HEK293 (cell line): ENCODE measurements at regions not wholly inside any gene's neighbourhood (a gene's known extent, or its start where the extent isn't known, plus 50 kb on each side); places are given as distances from the start of the nearest gene placed in this dataset.

Experiments used
- CTCF ChIA-PET: fragments of 350-600 bp; formaldehyde crosslinking; extraction: SDS; loops from one replicate; lab custom pipeline; 2021; ENCODE audit warnings: antibody characterized with exemption; lab: Yijun Ruan, JAX
- POLR2A ChIA-PET: fragments of 300-600 bp; formaldehyde crosslinking; extraction: SDS; loops from one replicate; lab custom pipeline; 2020; ENCODE audit warnings: antibody characterized with exemption, inconsistent platforms; lab: Yijun Ruan, JAX
- H3K27ac ChIP-seq: fragments of 200-500 bp; sonication (Bioruptor generic); 2 replicates; pipeline ENCODE4 v1.5.1; 2014; ENCODE audit warnings: low read depth, low read length, control low read depth, inconsistent platforms; ENCODE audit errors: extremely low read depth
- H3K36me3 ChIP-seq, 2 experiments: fragments of 200-500 bp in 1 of 2; sonication (Bioruptor generic) in 1 of 2; 1 replicate in 1 of 2; 2 replicates in 1 of 2; pipeline ENCODE4 v1.5.1; 2014 to 2017; ENCODE audit warnings: inconsistent platforms in 2 of 2, low read length in 2 of 2; ENCODE audit not compliant: control insufficient read depth in 2 of 2, insufficient read depth in 1 of 2
- H3K4me1 ChIP-seq: fragments of 200-500 bp; sonication (Bioruptor generic); 2 replicates; pipeline ENCODE4 v1.5.1; 2014; ENCODE audit warnings: mild to moderate bottlenecking, low read length, inconsistent platforms; ENCODE audit not compliant: control insufficient read depth, insufficient read depth
- H3K4me3 ChIP-seq: 2 replicates; pipeline ENCODE4 v1.5.1; 2011; ENCODE audit warnings: low read depth, mild to moderate bottlenecking, control low read depth, low read length, moderate library complexity
- H3K9me3 ChIP-seq: fragments of 200-500 bp; sonication (Bioruptor generic); 2 replicates; pipeline ENCODE4 v1.5.1; 2014; ENCODE audit warnings: low read depth, low read length, inconsistent platforms; ENCODE audit not compliant: control insufficient read depth, insufficient read depth
- ELK4 ChIP-seq: IDR thresholded peaks from 2 replicates; pipeline ENCODE4 v1.6.1; 2011; ENCODE audit warnings: mild to moderate bottlenecking, low read depth, low read length, borderline replicate concordance
- PRDM4 ChIP-seq: fragments of 450-650 bp; formaldehyde crosslinking; IDR thresholded peaks from 2 replicates; pipeline ENCODE4 v1.5.1; 2017; ENCODE audit warnings: missing biosample characterization, missing genetic modification characterization
- SP3 ChIP-seq: fragments of 450-650 bp; formaldehyde crosslinking; IDR thresholded peaks from 2 replicates; pipeline ENCODE4 v1.5.1; 2016; ENCODE audit warnings: missing biosample characterization, missing genetic modification characterization
- TSHZ1 ChIP-seq: fragments of 450-650 bp; formaldehyde crosslinking; IDR thresholded peaks from 2 replicates; pipeline ENCODE4 v1.5.1; 2016; ENCODE audit warnings: missing biosample characterization, missing genetic modification characterization, borderline replicate concordance
- ZBTB48 ChIP-seq: fragments of 450-650 bp; formaldehyde crosslinking; IDR thresholded peaks from 2 replicates; pipeline ENCODE4 v1.5.1; 2016; ENCODE audit warnings: missing biosample characterization, missing genetic modification characterization
- ZBTB8A ChIP-seq: fragments of 450-650 bp; formaldehyde crosslinking; IDR thresholded peaks from 2 replicates; pipeline ENCODE4 v1.5.1; 2016; ENCODE audit warnings: missing biosample characterization, missing genetic modification characterization
- ZEB2 ChIP-seq: fragments of 450-650 bp; formaldehyde crosslinking; IDR thresholded peaks from 2 replicates; pipeline ENCODE4 v1.5.1; 2016; ENCODE audit warnings: missing biosample characterization, missing genetic modification characterization
- ZNF138 ChIP-seq: fragments of 450-650 bp; formaldehyde crosslinking; IDR thresholded peaks from 2 replicates; pipeline ENCODE4 v1.5.1; 2016; ENCODE audit warnings: missing biosample characterization, missing genetic modification characterization, borderline replicate concordance
- ZNF18 ChIP-seq: fragments of 450-650 bp; formaldehyde crosslinking; IDR thresholded peaks from 2 replicates; pipeline ENCODE4 v1.5.1; 2016; ENCODE audit warnings: missing biosample characterization, missing genetic modification characterization
- ZNF211 ChIP-seq: fragments of 450-650 bp; formaldehyde crosslinking; IDR thresholded peaks from 2 replicates; pipeline ENCODE4 v1.5.1; 2016; ENCODE audit warnings: low read depth, missing biosample characterization, missing genetic modification characterization
- ZNF214 ChIP-seq: fragments of 450-650 bp; formaldehyde crosslinking; IDR thresholded peaks from 2 replicates; pipeline ENCODE4 v1.5.1; 2017; ENCODE audit warnings: missing biosample characterization, mild to moderate bottlenecking, missing genetic modification characterization, borderline replicate concordance
- ZNF248 ChIP-seq: fragments of 450-650 bp; formaldehyde crosslinking; IDR thresholded peaks from 2 replicates; pipeline ENCODE4 v1.5.1; 2017; ENCODE audit warnings: missing biosample characterization, missing genetic modification characterization
- ZNF391 ChIP-seq: fragments of 450-650 bp; formaldehyde crosslinking; IDR thresholded peaks from 2 replicates; pipeline ENCODE4 v1.5.1; 2016; ENCODE audit warnings: low read depth, missing biosample characterization, missing genetic modification characterization, borderline replicate concordance
- ZNF548 ChIP-seq: fragments of 450-650 bp; formaldehyde crosslinking; IDR thresholded peaks from 2 replicates; pipeline ENCODE4 v1.5.1; 2016; ENCODE audit warnings: missing biosample characterization, missing genetic modification characterization
- ZNF555 ChIP-seq: fragments of 450-650 bp; formaldehyde crosslinking; conservative IDR thresholded peaks from 2 replicates; pipeline ENCODE4 v1.5.1; 2017; ENCODE audit warnings: missing biosample characterization, mild to moderate bottlenecking, missing genetic modification characterization, inconsistent platforms
- ZNF560 ChIP-seq: fragments of 450-650 bp; formaldehyde crosslinking; IDR thresholded peaks from 2 replicates; pipeline ENCODE4 v1.5.1; 2017; ENCODE audit warnings: missing biosample characterization, missing genetic modification characterization, borderline replicate concordance
- ZNF658 ChIP-seq: fragments of 450-650 bp; formaldehyde crosslinking; IDR thresholded peaks from 2 replicates; pipeline ENCODE4; 2016; ENCODE audit warnings: missing biosample characterization, missing genetic modification characterization
- ZNF660 ChIP-seq: fragments of 450-650 bp; IDR thresholded peaks from 2 replicates; pipeline ENCODE4 v1.5.1; 2018; ENCODE audit warnings: missing biosample characterization, mild to moderate bottlenecking, missing genetic modification characterization
- ZNF664 ChIP-seq: fragments of 450-650 bp; formaldehyde crosslinking; IDR thresholded peaks from 2 replicates; pipeline ENCODE4 v1.5.1; 2016; ENCODE audit warnings: missing biosample characterization, missing genetic modification characterization

- TF ChIP-seq ZNF248 (tag by site-specific recombination) (no peak), ELK4 (no peak), PRDM4 (tag by site-specific recombination) (no peak), ZNF214 (tag by site-specific recombination) (no peak), ZEB2 (tag by site-specific recombination) (no peak), SP3 (tag by site-specific recombination) (no peak), ZBTB8A (no peak), ZNF138 (tag by site-specific recombination) (no peak), ZNF555 (tag by site-specific recombination) (no peak), ZNF660 (tag by site-specific recombination) (no peak)
These were observed 497.7 kb upstream of the CDH11 start (continued) for GRCh38 chr16:65619606-65620005.

GRCh38 chr16:65618931-65619330, 497.1 kb upstream of the CDH11 start:
- CTCF ChIA-PET: no interaction called here
- Histone ChIP-seq H3K4me1 (peaks cover 8% of the 10 kb centered on the region), H3K36me3 (no peaks in the 10 kb centered on the region), H3K4me3 (no peak overlapping the region), H3K9me3 (no peaks in the 10 kb centered on the region), H3K27ac (no peak overlapping the region)
- TF ChIP-seq ZNF658 (tag by site-specific recombination) (no peak), ZNF18 (tag by site-specific recombination) (no peak), ZNF211 (tag by site-specific recombination) (no peak), ZNF548 (tag by site-specific recombination) (no peak), ZNF664 (tag by site-specific recombination) (no peak), TSHZ1 (tag by site-specific recombination) (no peak), ZNF560 (tag by site-specific recombination) (no peak), ZBTB48 (no peak), ZNF391 (tag by site-specific recombination) (no peak)
- POLR2A ChIA-PET: no interaction called here
